ENCODE measurements at regions not wholly inside any gene's neighbourhood (a gene's known extent, or its start where the extent isn't known, plus 50 kb on each side); places are given as distances from the start of the nearest gene placed in this dataset.

- no peak for FAIRE-seq
- no peak for TF ChIP-seq CTCF (IDR thresholded peaks at IDR 0.05; ENCODE audit: insufficient read depth, low read length, severe bottlenecking)
- Histone ChIP-seq H3K4me3 (ENCODE audit: low read depth, low read length) (no peak overlapping the region), H3K36me3 (ENCODE audit: control insufficient read depth, insufficient read depth, low read length) (no peaks in the 10 kb centered on the region), H3K27me3 (ENCODE audit: control insufficient read depth, insufficient read depth, low read length) (no peaks in the 10 kb centered on the region)
- no peak for DNase-seq (ENCODE audit: low read depth)
Measured at GRCh38 chr4:38309471-38309870, 349.3 kb downstream of the PTTG2 start.

- no peak for DNase-seq (ENCODE audit: low read depth)
- no peak for TF ChIP-seq CTCF (IDR thresholded peaks at IDR 0.05; ENCODE audit: insufficient read depth, low read length, severe bottlenecking)
- Histone ChIP-seq H3K4me3 (ENCODE audit: low read depth, low read length) (no peak overlapping the region), H3K36me3 (ENCODE audit: control insufficient read depth, insufficient read depth, low read length) (no peaks in the 10 kb centered on the region), H3K27me3 (ENCODE audit: control insufficient read depth, insufficient read depth, low read length) (no peaks in the 10 kb centered on the region)
- FAIRE-seq = no peak
Measured at GRCh38 chr4:38310446-38311043, 350.3 kb downstream of the PTTG2 start.

GRCh38 chr4:38311495-38312126 is 351.4 kb downstream of the PTTG2 start:
- Histone ChIP-seq H3K36me3 (ENCODE audit: control insufficient read depth, insufficient read depth, low read length) (no peaks in the 10 kb centered on the region), H3K4me3 (ENCODE audit: low read depth, low read length) (no peak overlapping the region), H3K27me3 (ENCODE audit: control insufficient read depth, insufficient read depth, low read length) (no peaks in the 10 kb centered on the region)
- DNase-seq (ENCODE audit: low read depth) (no peak), FAIRE-seq (no peak)
- no peak for TF ChIP-seq CTCF (IDR thresholded peaks at IDR 0.05; ENCODE audit: insufficient read depth, low read length, severe bottlenecking)

GRCh38 chr4:38313175-38313574 is 350.8 kb upstream of the KLF3 start:
- no peaks in the 10 kb centered on the region for H3K36me3 ChIP-seq (ENCODE audit: control insufficient read depth, insufficient read depth, low read length)
- no peak overlapping the region for H3K4me3 ChIP-seq (ENCODE audit: low read depth, low read length)
- no peak for TF ChIP-seq CTCF (IDR thresholded peaks at IDR 0.05; ENCODE audit: insufficient read depth, low read length, severe bottlenecking)
- no peaks in the 10 kb centered on the region for H3K27me3 ChIP-seq (ENCODE audit: control insufficient read depth, insufficient read depth, low read length)
- no peak for FAIRE-seq
- no peak for DNase-seq (ENCODE audit: low read depth)

- TF ChIP-seq CTCF (IDR thresholded peaks at IDR 0.05; ENCODE audit: insufficient read depth, low read length, severe bottlenecking) = no peak
- peak; percentile 83 for DNase-seq (ENCODE audit: low read depth)
- Histone ChIP-seq H3K36me3 (ENCODE audit: control insufficient read depth, insufficient read depth, low read length) (no peaks in the 10 kb centered on the region), H3K27me3 (ENCODE audit: control insufficient read depth, insufficient read depth, low read length) (no peaks in the 10 kb centered on the region), H3K4me3 (ENCODE audit: low read depth, low read length) (no peak overlapping the region)
- FAIRE-seq = no peak
Measured at GRCh38 chr4:38313999-38314561, 349.9 kb upstream of the KLF3 start.
